ENCODE measurements at regions not wholly inside any gene's neighbourhood (a gene's known extent, or its start where the extent isn't known, plus 50 kb on each side); places are given as distances from the start of the nearest gene placed in this dataset.

DNA sequence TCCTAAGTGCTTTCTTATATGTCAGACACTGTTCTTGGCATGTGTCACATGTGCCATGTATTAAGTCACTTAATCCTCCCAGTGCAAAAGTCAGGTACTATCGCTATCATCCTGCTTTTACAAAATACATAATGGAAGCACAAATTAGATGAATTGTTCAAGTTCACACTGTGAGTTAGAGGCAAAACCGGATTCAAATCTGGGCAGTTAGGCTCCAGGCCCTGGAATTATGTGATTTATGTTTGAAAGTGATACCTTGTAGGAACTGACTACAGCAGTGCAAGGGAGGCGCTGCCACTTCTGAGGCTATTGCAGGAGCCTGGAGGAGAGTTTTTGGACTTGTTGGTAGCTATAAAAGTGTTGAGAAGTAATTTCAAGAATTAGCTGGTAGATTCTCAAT, 358.3 kb downstream of the HLX start:
- no peak for DNase-seq (ENCODE audit: low read depth, low spot score)
- no peak overlapping the region for H3K4me3 ChIP-seq (ENCODE audit: low read depth, low read length)
- in situ Hi-C loops (cut with HindIII; ENCODE audit: low sequenced_read_pairs): no loop called here
- TF ChIP-seq, protein P1, sequence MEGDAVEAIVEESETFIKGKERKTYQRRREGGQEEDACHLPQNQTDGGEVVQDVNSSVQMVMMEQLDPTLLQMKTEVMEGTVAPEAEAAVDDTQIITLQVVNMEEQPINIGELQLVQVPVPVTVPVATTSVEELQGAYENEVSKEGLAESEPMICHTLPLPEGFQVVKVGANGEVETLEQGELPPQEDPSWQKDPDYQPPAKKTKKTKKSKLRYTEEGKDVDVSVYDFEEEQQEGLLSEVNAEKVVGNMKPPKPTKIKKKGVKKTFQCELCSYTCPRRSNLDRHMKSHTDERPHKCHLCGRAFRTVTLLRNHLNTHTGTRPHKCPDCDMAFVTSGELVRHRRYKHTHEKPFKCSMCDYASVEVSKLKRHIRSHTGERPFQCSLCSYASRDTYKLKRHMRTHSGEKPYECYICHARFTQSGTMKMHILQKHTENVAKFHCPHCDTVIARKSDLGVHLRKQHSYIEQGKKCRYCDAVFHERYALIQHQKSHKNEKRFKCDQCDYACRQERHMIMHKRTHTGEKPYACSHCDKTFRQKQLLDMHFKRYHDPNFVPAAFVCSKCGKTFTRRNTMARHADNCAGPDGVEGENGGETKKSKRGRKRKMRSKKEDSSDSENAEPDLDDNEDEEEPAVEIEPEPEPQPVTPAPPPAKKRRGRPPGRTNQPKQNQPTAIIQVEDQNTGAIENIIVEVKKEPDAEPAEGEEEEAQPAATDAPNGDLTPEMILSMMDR (IDR thresholded peaks at IDR 0.05; ENCODE audit: low read depth, low read length): no peak

DNA sequence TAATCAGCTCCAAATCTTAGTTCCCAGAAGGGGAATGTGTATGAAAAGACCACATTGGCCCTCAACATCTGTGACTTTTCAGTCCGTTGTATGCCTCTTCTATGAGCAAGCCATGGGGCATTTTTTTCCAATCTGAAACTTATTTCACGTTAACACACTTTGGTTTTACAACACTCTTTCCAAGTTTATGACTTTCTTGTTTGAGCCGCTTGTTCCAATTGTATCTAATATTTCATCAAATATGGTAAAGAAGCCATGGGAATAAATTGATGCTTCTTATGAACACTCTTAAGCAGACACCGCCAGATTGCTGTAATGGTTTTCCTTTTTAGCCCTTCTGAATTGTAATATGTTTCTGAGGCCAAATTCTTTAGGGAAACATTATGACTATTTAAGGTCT, 359.9 kb downstream of the HLX start:
- no peak for DNase-seq (ENCODE audit: low read depth, low spot score)
- TF ChIP-seq, protein P1 (IDR thresholded peaks at IDR 0.05; ENCODE audit: low read depth, low read length): no peak
- no peak overlapping the region for H3K4me3 ChIP-seq (ENCODE audit: low read depth, low read length)
- in situ Hi-C loops (cut with HindIII; ENCODE audit: low sequenced_read_pairs): no loop called here

DNA sequence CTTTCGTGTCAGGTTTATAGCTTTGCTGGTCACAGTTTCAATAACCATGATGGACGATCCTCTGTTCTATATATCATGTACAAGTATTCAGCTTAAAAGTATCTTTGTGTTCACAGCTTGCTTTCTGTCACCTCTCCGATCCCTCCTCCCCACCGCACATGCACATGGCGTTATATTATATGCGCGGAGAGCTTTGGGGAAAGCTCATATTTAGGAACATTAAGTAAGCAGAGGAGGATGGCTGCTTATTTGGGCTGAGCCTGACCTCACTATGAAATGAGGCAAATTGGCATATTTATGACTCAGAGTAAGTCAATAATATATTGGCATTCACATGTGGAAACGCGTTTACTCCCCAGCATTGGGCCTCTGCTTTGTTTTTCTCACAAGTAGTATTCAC, 360.5 kb downstream of the HLX start:
- in situ Hi-C loops (cut with HindIII; ENCODE audit: low sequenced_read_pairs): no loop called here
- no peak for DNase-seq (ENCODE audit: low read depth, low spot score)
- TF ChIP-seq, protein P1 (IDR thresholded peaks at IDR 0.05; ENCODE audit: low read depth, low read length): no peak
- no peak overlapping the region for H3K4me3 ChIP-seq (ENCODE audit: low read depth, low read length)

DNA sequence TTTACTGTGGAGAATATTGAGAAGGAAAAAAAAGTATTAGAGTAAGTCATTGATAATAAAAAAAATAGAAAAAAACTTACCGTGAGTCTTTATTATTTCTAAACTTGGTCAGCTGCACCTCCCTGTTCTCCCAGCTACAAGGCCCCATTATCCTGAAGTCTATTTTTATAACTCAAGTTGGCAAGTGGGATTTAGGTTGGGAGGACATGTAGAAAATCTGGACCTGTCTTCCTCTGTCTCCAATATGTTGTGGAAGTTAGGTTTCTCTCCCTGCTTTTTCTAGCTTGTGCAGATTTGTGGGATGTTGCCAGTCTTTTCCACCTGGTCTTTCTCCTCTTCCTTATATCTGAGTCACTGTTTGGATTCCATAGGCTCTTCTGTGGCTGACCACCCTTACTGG, 361.4 kb downstream of the HLX start:
- DNase-seq (ENCODE audit: low read depth, low spot score): no peak
- TF ChIP-seq, protein P1 (IDR thresholded peaks at IDR 0.05; ENCODE audit: low read depth, low read length): no peak
- in situ Hi-C loops (cut with HindIII; ENCODE audit: low sequenced_read_pairs): no loop called here
- H3K4me3 ChIP-seq (ENCODE audit: low read depth, low read length): no peak overlapping the region

DNA sequence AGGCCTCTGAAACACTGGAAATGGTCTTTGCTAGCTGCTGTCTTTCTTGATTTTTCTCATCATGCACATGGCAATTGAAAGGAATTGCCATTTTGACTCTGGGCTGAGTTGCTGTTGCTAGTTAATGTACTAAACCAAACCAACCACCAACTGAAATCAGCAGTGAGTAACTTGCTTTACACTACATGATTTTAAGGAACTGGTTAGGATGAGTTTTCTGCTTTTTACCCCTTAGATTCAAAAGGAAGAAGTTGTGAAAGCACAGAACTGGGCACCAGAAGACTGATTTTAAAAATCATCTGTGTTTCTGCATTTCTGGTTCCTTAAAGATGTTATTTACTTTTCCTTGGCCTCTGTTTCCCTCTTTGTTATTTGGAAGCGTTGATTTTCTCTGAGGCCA, 361.9 kb downstream of the HLX start:
- in situ Hi-C loops (cut with HindIII; ENCODE audit: low sequenced_read_pairs): no loop called here
- H3K4me3 ChIP-seq (ENCODE audit: low read depth, low read length): no peak overlapping the region
- no peak for DNase-seq (ENCODE audit: low read depth, low spot score)
- TF ChIP-seq, protein P1 (IDR thresholded peaks at IDR 0.05; ENCODE audit: low read depth, low read length): no peak

DNA sequence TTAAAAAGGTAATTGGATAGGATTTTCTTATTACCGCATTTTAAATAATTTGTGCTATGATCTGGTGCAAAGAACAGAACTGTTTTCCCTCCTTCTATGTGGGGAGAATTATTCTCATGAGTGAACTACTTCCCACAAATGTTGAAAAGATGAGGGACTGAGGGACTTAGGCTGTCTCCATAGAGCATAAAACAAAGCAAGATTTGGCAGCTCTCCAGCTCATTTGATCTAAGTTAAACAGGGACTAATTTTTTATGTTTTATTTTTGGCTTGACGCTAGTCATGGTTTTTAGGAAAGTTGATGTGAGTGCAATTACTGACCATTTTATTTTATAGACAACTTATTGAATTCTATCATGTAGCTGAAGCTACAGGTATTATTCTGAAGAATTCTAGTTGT, 362.3 kb downstream of the HLX start:
- no peak overlapping the region for H3K4me3 ChIP-seq (ENCODE audit: low read depth, low read length)
- TF ChIP-seq, protein P1 (IDR thresholded peaks at IDR 0.05; ENCODE audit: low read depth, low read length): no peak
- no peak for DNase-seq (ENCODE audit: low read depth, low spot score)
- in situ Hi-C loops (cut with HindIII; ENCODE audit: low sequenced_read_pairs): no loop called here

DNA sequence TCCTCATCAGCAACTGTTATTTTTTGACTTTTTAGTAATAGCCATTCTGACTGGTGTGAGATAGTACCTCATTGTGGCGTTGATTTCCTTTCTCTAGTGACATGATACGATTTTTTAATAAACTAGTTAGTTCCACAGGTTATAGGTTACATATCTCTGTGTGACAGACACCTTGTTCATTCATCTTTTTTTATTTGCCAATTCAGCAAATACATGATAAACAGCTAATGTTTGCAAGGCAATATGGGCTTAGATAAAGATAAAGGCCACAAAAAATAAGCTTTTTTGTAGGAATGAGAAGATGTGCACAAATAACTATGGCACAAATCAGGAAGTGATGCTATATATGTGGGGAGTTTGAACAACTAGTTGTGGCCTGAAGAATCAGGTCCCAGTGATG, 366.8 kb downstream of the HLX start:
- in situ Hi-C loops (cut with HindIII; ENCODE audit: low sequenced_read_pairs): no loop called here
- TF ChIP-seq, protein P1 (IDR thresholded peaks at IDR 0.05; ENCODE audit: low read depth, low read length): no peak

More for the DNA sequence above, 366.8 kb downstream of the HLX start:
- H3K4me3 ChIP-seq (ENCODE audit: low read depth, low read length): no peak overlapping the region
- no peak for DNase-seq (ENCODE audit: low read depth, low spot score)

Data from astrocyte of the spinal cord (primary cell).